ENCODE measurements at regions not wholly inside any gene's neighbourhood (a gene's known extent, or its start where the extent isn't known, plus 50 kb on each side); places are given as distances from the start of the nearest gene placed in this dataset.

GRCh38 chr6:85118652-85119235 lies 331.1 kb upstream of the NT5E start:
- Histone ChIP-seq H3K27ac (ENCODE audit: low read depth, low read length) (no peak overlapping the region), H3K27me3 (ENCODE audit: control insufficient read depth, insufficient read depth, low read length, poor library complexity, severe bottlenecking) (no peaks in the 10 kb centered on the region), H3K9me3 (ENCODE audit: control insufficient read depth, low read length) (no peaks in the 10 kb centered on the region), H3K9ac (ENCODE audit: extremely low read depth, low read length, poor library complexity, severe bottlenecking) (no peak overlapping the region), H3K4me1 (ENCODE audit: control insufficient read depth, insufficient read depth, low read length) (no peaks in the 10 kb centered on the region), H3K4me3 (ENCODE audit: low read length) (no peak overlapping the region), H3K36me3 (ENCODE audit: control insufficient read depth, insufficient read depth, low read length) (no peaks in the 10 kb centered on the region)
- TF ChIP-seq CTCF (conservative IDR thresholded peaks at IDR 0.05), result no peak
- no peaks in the 10 kb centered on the region for H3K27me3 Mint-ChIP-seq (ENCODE audit: insufficient read depth)
- H3K9me3 Mint-ChIP-seq, result no peaks in the 10 kb centered on the region
- no peak overlapping the region for H3K27ac Mint-ChIP-seq
- H3K4me1 Mint-ChIP-seq, result no peaks in the 10 kb centered on the region
- no peaks in the 10 kb centered on the region for H3K36me3 Mint-ChIP-seq (ENCODE audit: low read depth)
- 92 to 95% methylated on average over 4 to 8 of the region's 8 CpGs for WGBS, 2 experiments (ENCODE audit: insufficient coverage in 1 of 2, insufficient read length in 1 of 2)
- DNase-seq, result no peak
- H3K4me3 Mint-ChIP-seq, result no peak overlapping the region

GRCh38 chr6:85118233-85118632 lies 331.6 kb upstream of the NT5E start:
- Mint-ChIP-seq H3K4me3 (no peak overlapping the region), H3K27ac (no peak overlapping the region), H3K27me3 (ENCODE audit: insufficient read depth) (no peaks in the 10 kb centered on the region), H3K4me1 (no peaks in the 10 kb centered on the region), H3K36me3 (ENCODE audit: low read depth) (no peaks in the 10 kb centered on the region), H3K9me3 (no peaks in the 10 kb centered on the region)
- H3K9me3 ChIP-seq (ENCODE audit: control insufficient read depth, low read length), result no peaks in the 10 kb centered on the region
- H3K4me3 ChIP-seq (ENCODE audit: low read length), result no peak overlapping the region
- H3K27ac ChIP-seq (ENCODE audit: low read depth, low read length), result no peak overlapping the region
- H3K27me3 ChIP-seq (ENCODE audit: control insufficient read depth, insufficient read depth, low read length, poor library complexity, severe bottlenecking), result no peaks in the 10 kb centered on the region
- no peak overlapping the region for H3K9ac ChIP-seq (ENCODE audit: extremely low read depth, low read length, poor library complexity, severe bottlenecking)
- peak; percentile 68 for TF ChIP-seq CTCF (conservative IDR thresholded peaks at IDR 0.05)
- peak; percentile 56 for DNase-seq
- H3K4me1 ChIP-seq (ENCODE audit: control insufficient read depth, insufficient read depth, low read length), result no peaks in the 10 kb centered on the region
- H3K36me3 ChIP-seq (ENCODE audit: control insufficient read depth, insufficient read depth, low read length), result no peaks in the 10 kb centered on the region
- 79% methylated on average over 5 of the region's 5 CpGs; no CpG with 5 or more reads in 1 of the 2 experiments for WGBS, 2 experiments (ENCODE audit: insufficient coverage in 1 of 2, insufficient read length in 1 of 2)

GRCh38 chr6:85116475-85116874 lies 333.4 kb upstream of the NT5E start:
- H3K9me3 Mint-ChIP-seq, result no peaks in the 10 kb centered on the region
- Histone ChIP-seq H3K27me3 (ENCODE audit: control insufficient read depth, insufficient read depth, low read length, poor library complexity, severe bottlenecking) (no peaks in the 10 kb centered on the region), H3K9ac (ENCODE audit: extremely low read depth, low read length, poor library complexity, severe bottlenecking) (no peak overlapping the region), H3K4me1 (ENCODE audit: control insufficient read depth, insufficient read depth, low read length) (no peaks in the 10 kb centered on the region), H3K4me3 (ENCODE audit: low read length) (no peak overlapping the region), H3K27ac (ENCODE audit: low read depth, low read length) (no peak overlapping the region), H3K36me3 (ENCODE audit: control insufficient read depth, insufficient read depth, low read length) (no peaks in the 10 kb centered on the region), H3K9me3 (ENCODE audit: control insufficient read depth, low read length) (no peaks in the 10 kb centered on the region)
- H3K4me3 Mint-ChIP-seq, result no peak overlapping the region
- H3K27me3 Mint-ChIP-seq (ENCODE audit: insufficient read depth), result no peaks in the 10 kb centered on the region
- H3K4me1 Mint-ChIP-seq, result no peaks in the 10 kb centered on the region
- H3K36me3 Mint-ChIP-seq (ENCODE audit: low read depth), result no peaks in the 10 kb centered on the region
- no peak overlapping the region for H3K27ac Mint-ChIP-seq
- TF ChIP-seq CTCF (conservative IDR thresholded peaks at IDR 0.05), result no peak
- 92 to 100% methylated on average over 2 to 3 of the region's 3 CpGs for WGBS, 2 experiments (ENCODE audit: insufficient coverage in 1 of 2, insufficient read length in 1 of 2)
- DNase-seq, result no peak
